HG02852 (cell line): ENCODE measurements at regions not wholly inside any gene's neighbourhood (a gene's known extent, or its start where the extent isn't known, plus 50 kb on each side); places are given as distances from the start of the nearest gene placed in this dataset.

Experiments used
- ATAC-seq: cut with Tn5 transposase; IDR thresholded peaks from one replicate; pipeline ENCODE4 v1.9.1; 2021; ENCODE audit warnings: mild to moderate bottlenecking, moderate library complexity; ENCODE audit not compliant: unreplicated experiment

- ATAC-seq, result no peak
Measured at GRCh38 chr10:3016016-3016415, 51.3 kb upstream of the PFKP start.

GRCh38 chr10:3014968-3015367 lies 52.4 kb upstream of the PFKP start:
- ATAC-seq, result no peak

DNA sequence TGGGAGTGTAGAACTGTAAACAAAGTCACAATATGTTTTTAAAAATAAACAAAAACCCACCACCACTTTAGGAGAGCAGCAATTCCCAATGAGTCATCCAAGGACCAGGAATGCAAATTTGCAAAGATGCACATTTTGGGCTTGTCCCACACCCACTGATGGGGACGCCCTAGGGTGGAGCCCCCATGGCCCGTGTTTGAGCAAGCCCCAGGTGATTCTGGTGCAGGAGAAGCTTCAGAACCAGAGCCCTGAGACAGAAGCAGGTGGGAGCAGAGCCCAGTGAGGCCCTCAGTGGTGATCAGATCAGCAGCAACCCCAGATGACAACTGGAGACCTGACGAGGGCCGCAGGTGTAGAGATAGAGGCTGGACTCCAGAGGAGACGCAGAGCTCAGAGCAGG lies 55.1 kb upstream of the PFKP start:
- no peak for ATAC-seq

GRCh38 chr10:3010816-3011460 lies 56.4 kb upstream of the PFKP start:
- no peak for ATAC-seq

- ATAC-seq, result no peak
Measured at GRCh38 chr10:3010334-3010733, 57.0 kb upstream of the PFKP start.

DNA sequence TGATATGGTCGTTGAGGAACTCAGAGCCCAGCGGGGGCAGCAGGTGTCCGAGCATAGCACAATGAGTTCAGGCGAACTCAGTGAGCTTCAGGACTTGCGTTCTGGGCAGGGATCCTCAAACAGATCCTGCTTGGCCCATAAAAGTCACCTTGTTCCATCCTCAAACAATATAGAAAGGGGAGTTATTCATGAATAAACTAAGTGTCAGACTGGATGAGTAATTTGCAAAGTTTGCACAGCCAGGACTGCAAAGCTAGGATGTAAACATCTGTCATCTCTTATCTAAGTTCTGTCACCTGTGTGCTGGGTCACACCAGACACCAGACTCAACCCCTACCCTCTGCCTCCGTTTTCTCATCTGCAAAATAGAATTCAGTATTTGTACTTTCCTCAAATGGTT lies 58.0 kb upstream of the PFKP start:
- ATAC-seq, result no peak

GRCh38 chr10:3008518-3009195 lies 58.7 kb upstream of the PFKP start:
- ATAC-seq, result no peak

- no peak for ATAC-seq
Measured at GRCh38 chr10:3006607-3007006, 60.7 kb upstream of the PFKP start.

DNA sequence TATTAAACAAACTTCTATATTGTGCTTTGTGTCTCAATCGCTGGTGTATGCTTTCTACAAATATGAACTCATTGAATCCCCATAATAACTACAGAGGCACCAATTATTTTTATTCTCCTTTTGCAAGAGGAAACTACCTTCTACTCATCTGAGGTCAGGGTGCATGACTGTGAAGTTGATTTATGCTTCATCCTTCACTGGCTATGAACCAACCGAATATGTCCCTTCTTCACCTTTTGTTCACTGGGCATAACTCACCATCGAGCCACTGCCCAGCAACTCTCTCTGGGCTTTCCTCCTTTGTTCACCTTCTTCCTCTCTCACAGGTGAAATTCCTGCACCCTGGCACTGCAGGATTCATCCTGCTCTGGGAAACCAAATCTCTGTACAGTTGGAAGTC lies 61.3 kb upstream of the PFKP start:
- no peak for ATAC-seq

DNA sequence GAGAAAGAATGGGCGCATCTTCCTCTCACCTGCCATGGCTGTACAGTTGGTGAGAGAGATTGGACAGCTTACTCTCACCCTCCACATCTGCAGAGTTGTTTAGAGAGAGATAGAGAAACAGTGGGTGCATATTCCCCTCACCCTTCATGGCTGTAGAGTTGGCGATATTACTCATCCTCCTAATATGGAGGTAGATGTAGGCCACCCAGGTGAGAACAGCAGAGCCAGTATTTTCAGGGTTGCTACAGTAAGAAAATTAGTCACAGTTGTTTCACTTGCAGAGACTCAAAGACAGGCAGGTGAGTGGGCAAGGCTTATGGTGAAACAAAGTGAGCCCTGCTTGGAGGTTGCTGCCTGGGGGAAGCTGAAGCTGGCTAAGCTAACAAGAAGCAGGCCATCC lies 65.0 kb upstream of the PFKP start:
- ATAC-seq, result no peak

GRCh38 chr10:3000048-3000447 lies 67.3 kb upstream of the PFKP start:
- ATAC-seq, result no peak

- ATAC-seq, result no peak
Measured at GRCh38 chr10:2994221-2994961, 73.0 kb upstream of the PFKP start.

- ATAC-seq, result no peak
Measured at GRCh38 chr10:2993636-2994035, 73.7 kb upstream of the PFKP start.

DNA sequence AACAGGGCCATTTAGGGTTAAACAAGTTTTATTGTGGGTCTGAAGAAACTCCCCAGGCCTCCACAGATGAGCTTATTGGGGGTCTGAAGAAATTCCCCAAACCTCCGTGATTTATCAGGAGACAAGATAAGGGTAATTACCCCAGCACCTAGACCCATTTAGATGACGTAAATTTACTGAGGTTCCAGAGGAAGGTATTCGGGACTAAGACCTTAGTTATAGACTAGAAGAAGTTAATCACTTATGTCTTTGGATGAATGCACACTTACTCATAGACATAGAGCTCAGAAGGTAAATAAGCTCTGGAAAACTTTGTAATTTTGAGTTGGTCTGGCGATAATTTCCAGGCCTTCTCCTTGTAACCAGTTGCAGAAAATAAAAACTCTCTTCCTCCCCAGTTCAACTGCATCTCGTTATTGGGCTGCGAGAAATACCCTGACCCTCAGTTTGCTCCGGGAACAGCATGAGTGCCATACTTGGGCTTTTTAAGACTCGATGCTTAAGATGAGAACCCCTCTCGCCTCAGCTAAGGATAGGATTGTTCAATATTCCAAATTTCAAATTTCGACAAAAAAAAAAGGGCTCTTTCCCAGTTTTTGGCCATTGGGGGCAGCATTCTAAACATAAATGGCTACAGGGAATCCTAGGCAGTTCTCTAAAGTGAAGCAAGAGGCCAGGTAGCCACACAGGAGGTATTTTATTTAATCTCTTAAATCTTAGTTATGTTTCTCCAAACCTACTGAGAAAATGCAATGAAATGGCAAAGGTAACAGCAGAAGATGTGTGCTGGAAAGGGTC lies 74.7 kb upstream of the PFKP start:
- ATAC-seq, result no peak

GRCh38 chr10:2990764-2991163 lies 76.6 kb upstream of the PFKP start:
- no peak for ATAC-seq

GRCh38 chr10:2989292-2989947 lies 77.9 kb upstream of the PFKP start:
- ATAC-seq, result no peak

- no peak for ATAC-seq
Measured at GRCh38 chr10:2987185-2987768, 80.1 kb upstream of the PFKP start.

DNA sequence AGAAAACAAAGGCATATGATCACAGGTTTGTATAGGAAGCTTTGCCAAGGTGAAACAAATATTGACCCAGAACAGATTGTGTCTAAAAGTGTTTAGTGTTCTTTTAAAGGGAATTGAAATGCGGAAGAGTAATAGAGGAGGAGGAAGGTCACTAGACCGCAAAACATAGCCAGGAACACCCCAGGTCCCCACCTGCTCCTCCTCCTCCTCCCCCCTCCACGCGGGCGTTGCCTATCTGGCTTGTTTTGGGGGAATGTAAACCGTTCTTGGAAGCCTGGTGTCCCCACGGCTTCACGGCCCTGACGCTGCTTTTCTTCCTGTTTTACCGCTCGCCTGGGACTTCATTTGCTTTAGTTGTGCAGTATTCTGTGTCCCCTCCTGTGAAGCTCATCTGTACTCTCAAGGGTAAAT lies 81.0 kb upstream of the PFKP start:
- no peak for ATAC-seq

DNA sequence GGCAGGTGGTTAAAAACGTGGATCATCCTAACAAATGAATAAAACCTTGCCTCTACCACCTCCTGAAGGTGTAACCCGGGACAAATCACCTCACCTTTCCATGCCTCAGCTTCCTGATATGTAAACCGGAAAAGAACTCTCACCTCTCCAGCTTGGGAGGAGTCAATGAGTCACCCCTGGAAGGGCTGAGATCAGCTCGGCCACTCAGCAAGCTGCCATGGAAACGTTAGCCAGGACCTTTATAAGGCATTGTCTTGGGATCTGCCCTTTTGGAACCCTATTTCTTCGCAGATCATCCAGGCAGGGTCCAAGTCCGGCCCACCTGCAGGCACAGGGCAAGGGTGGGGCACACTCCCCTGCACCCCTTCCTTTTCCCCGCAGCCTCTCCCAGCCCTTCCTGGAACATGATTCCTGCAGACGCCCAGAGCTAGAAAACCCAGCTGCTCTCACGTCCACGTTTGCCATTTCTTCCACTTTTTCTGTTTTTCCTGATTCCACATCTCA lies 81.6 kb upstream of the PFKP start:
- no peak for ATAC-seq

DNA sequence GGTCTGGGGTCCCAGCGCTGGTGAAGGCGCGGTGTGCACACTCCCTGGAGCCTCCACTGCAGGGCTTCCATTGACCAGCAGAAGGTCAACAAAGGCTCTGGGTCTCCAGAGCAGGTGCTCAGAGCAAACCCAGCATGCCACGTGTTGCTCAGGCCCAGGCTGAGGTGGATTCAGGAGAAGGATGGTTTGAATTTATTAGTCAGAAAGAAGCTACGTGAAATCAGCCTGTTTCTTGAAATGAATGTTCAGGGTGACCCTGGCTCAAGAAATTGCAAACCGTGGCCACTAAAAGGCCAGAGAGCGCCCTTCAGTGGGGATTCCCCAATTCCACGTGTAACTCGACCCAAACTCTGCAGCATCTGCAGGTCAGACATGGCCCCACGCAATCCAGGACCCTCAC lies 82.7 kb upstream of the PFKP start:
- no peak for ATAC-seq
